ENCODE measurements at regions not wholly inside any gene's neighbourhood (a gene's known extent, or its start where the extent isn't known, plus 50 kb on each side); places are given as distances from the start of the nearest gene placed in this dataset.

DNA sequence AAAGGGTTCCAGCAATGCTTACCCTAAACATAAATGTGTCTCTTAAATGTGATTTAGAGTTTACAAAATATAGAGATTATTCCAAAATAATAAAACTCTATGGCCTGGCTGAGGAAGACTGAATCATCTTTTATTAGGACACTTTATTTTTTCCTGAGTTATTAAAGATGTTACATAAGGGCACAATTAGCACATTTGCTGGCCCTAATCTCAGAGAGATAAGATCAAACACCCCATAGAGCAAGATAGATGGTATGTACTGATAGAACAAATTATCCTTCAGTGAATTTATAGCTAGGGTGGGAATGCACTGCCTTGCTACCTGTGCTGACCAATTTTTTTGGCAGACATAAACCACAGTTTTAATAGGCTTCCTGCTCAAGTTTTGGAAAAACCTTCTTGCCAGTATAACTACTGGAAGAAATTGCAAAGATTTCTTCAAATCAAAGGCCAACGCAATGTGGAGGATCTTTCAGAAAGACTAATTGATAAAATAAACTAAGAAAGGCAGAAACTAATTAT lies 367.1 kb upstream of the MPDZ start:
- no peak for DNase-seq (ENCODE audit: low spot score)

DNA sequence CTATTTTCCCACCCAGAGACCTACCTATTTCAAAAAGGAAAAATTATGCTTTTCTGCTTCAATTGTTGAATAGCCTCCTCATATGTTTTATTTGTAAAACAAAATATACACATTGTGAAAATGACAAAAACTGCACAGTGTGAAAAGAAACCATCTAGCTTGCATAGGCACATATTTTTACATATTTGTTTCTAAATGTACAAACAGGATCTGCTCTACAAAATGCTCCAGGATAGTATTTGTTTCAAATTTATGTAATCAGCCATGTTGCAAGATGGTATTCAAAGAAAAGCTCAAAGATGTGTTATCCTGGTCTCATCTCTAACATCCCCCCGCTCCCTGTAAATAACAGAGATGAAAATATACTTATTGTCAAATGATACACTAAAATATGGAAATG lies 366.1 kb upstream of the MPDZ start:
- no peak for DNase-seq (ENCODE audit: low spot score)

DNA sequence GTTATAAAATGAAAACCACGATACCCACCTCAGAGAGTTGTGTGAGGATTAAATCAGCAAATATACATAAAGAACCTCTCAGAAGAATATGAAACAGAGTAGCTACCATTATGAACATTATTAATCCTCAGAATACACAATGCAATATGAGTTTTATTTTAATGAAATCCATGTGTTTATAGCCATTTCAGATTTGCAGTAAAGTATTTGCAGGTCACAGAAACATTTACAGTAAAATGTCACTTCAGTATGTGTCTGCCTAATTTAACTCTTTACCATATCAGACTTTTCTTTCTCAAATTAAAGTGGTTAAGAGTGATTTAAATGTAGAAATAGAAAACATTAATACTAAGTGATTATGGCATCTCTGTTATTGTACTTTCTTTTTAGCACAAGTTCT lies 365.2 kb upstream of the MPDZ start:
- no peak for DNase-seq (ENCODE audit: low spot score)

GRCh38 chr9:13642646-13643045 lies 363.2 kb upstream of the MPDZ start:
- DNase-seq (ENCODE audit: low spot score): no peak

GRCh38 chr9:13629067-13629466 lies 349.6 kb upstream of the MPDZ start:
- no peak for DNase-seq (ENCODE audit: low spot score)

DNA sequence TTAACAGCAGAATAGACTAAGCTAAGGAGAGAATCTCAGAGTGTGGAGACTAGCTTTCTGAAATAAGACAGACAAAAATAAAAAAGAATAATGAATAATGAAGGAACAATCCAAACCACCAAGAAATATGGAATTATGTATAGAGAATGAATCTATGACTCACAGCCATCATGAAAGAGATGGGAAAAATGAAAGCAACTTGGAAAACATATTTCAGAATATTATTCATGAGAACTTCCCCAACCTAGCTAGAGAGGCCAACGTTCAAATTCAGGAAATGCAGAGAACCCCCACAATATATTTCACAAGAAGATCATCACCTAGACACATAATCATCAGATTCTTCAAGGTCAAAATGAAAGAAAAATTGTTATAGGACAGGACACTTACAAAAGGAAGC lies 349.0 kb upstream of the MPDZ start:
- no peak for DNase-seq (ENCODE audit: low spot score)

GRCh38 chr9:13627502-13627901 lies 348.0 kb upstream of the MPDZ start:
- DNase-seq (ENCODE audit: low spot score): no peak

GRCh38 chr9:13627071-13627470 lies 347.6 kb upstream of the MPDZ start:
- DNase-seq (ENCODE audit: low spot score): no peak

DNA sequence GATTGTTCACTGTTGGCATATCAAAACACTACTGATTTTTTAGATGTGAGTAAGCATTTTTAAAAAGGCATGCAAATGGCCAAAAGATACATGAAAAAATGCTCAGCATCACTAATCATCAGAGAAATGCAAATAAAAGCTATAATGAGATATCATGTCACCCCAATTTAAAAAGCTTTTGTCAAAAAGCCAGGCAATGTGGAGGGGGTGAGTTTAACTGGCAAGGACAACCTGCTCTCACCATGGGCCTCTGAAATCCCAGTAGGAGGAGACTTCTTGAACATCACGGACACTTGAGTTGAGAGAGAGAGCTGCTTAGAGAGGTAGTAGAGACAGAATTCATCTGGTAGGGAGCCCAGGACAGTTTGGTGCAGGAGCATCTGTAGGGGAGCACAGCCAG lies 347.1 kb upstream of the MPDZ start:
- no peak for DNase-seq (ENCODE audit: low spot score)

DNA sequence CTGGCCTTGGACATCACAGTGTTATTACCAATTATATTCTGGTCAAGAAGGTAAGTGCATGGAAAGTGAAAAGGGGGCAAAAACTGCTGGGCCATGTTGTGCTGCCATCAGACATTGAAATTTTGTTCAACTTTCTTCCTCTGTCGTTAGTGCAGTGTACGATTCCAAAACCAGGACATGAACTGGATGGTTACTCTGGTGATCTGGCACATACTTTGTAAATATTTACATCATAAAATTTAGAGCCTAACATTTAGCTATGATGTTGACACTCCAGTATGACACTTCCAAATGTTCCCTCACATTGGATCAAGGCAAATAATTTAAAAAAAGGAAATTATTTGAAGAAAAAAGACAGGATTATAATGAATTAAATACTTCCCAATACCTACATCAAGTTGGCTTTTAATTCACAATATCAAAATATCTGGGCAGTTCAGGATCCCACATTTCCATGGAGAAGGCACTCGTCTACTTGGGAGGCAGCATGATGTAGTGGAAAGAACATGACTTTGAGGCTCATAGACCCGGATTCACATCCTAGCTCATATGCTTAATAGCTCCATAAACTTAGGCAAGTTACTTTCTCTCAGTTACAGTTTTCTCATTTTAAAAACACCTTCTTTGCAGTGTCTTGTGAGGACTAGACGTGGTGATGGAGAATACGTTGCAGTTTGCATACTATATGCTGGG lies 342.5 kb upstream of the MPDZ start:
- no peak for DNase-seq (ENCODE audit: low spot score)

- DNase-seq (ENCODE audit: low spot score): no peak
These were observed 337.1 kb upstream of the MPDZ start for GRCh38 chr9:13616491-13617035.

GRCh38 chr9:13615660-13616490 lies 336.4 kb upstream of the MPDZ start:
- DNase-seq (ENCODE audit: low spot score): no peak

DNA sequence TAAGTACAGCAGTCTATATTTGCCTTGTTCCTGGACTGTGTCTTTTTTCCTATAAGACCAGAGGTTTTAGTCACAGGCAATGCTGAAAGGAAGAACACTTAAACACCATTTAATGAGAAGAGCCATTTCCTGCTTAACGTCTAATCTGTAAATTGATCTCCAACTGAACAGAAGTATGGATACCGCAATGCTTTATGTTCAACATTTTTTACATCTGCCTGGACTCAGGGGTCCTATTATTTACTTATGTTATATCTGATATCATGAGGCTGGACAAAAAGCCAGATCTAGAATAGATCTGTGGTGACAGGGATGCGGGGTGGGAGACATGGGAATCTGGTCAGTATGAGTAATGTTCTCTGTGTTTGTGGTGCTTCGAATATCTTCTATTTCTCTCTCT lies 334.6 kb upstream of the MPDZ start:
- no peak for DNase-seq (ENCODE audit: low spot score)

DNA sequence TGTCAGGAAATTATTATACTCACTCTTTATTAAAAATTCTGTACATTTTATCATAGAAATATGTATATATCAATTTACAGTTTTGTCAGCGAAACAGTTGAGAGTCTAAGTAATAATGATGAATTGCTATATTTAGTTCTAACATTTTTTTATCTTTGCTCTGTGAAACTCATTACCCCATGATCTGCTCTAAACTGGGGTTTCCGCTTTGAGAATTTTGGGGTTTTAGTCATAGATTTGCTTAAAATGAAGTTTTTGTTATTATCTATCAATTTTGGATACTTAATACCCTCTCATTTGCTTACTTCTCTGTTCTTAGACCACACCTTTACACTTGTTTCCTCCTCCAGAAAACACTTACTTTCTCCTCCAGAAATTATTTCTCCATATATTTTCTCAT lies 333.8 kb upstream of the MPDZ start:
- DNase-seq (ENCODE audit: low spot score): no peak

- no peak for DNase-seq (ENCODE audit: low spot score)
These were observed 329.0 kb upstream of the MPDZ start for GRCh38 chr9:13608451-13608850.

DNA sequence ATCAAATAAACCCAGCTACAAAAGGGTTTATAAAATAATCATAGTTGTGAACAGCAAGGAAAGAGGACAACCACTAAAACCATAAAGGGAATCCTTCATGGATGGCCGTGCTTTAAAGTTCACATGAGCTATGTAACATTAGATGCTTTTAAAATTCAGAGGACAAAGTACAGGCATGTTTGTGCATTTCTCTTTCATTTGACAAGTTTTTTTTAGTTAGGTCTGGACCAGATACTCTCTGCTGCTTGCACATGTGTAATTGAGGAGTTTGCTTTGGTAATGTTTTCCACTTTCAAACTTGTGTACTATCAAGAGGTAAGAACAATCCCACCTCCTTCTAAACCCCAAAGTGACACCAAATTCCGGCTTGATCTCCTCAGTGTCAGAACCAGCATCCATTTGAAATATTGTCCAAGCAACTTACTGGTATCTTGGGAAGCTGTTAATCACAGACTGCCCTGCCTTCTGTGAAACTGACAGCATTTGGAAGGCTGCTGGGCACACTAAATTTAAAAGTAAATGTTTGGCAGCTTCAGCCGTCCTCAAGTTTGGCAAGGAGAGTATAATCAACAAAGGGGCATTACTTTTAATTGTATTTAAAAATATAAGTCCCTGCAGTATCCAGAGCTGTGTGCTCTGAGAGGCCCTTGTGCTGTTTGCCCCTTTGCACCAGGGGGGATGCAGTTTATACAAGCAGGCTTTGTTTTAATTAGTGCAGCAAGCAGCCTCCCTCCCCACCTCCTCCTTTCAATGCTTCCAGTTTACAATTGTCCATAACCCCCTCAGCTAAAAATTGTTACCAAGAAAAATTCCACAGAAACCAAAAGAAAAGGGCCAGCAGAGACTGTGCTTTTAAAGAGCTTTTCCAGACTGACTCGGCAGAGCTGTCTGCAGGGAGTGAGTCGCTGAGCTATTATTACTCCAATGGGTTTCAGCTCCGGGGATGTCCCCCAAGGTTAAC lies 328.3 kb upstream of the MPDZ start:
- DNase-seq (ENCODE audit: low spot score): peak; percentile 6

GRCh38 chr9:13606586-13606985 lies 327.1 kb upstream of the MPDZ start:
- DNase-seq (ENCODE audit: low spot score): no peak

DNA sequence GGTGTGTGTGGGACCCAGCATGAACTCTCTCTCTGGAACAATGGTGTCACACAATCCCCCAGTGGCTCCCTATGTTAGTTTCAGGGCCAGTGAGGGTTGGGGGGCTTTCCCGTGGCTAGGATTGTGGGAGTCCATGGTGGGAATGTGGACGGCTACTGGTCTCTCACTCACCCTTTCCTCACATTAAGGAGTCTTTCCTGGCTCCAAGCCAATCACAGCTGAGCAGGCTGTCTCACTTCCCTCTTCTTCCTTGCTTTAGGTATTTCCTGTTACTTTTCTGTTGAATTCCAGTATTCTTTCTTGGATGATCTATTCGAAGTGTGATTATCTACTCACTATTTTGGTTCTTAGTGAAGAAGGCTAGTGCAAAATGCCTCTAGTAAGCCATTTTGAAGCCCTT lies 324.4 kb upstream of the MPDZ start:
- DNase-seq (ENCODE audit: low spot score): no peak

DNA sequence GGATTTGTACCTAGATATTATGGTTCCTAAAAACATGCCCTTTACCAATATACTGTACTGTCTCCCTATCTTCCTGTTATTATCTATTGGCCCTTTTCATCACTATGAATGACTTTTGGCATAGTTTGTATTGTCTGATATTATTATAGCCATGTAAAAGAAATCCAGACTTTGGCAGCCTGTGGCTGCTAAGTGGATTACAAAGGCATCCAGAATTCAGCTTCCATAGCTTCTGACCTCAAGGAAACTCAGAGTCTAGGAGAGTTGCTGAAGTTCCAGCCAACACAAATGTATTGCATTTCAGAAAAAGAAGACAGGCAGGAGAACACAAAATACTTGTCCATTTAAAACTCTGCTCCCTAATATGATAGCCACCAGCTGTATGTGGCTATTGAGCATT lies 319.2 kb upstream of the MPDZ start:
- DNase-seq (ENCODE audit: low spot score): no peak

- DNase-seq (ENCODE audit: low spot score): no peak
These were observed 317.9 kb upstream of the MPDZ start for GRCh38 chr9:13597427-13597826.

- no peak for DNase-seq (ENCODE audit: low spot score)
These were observed 317.5 kb upstream of the MPDZ start for GRCh38 chr9:13597004-13597403.

- DNase-seq (ENCODE audit: low spot score): no peak
These were observed 317.0 kb upstream of the MPDZ start for GRCh38 chr9:13596383-13596970.

Data from cerebellar cortex (tissue), 1 donor.